SU-DHL-6 (cell line): ENCODE measurements at regions not wholly inside any gene's neighbourhood (a gene's known extent, or its start where the extent isn't known, plus 50 kb on each side); places are given as distances from the start of the nearest gene placed in this dataset.

Experiments
- EZH2phosphoT487 ChIP-seq: fragments of 200-600 bp; sonication (generic), shearing (Covaris generic); conservative IDR thresholded peaks from 2 replicates; pipeline ENCODE4 v1.6.1; 2018; ENCODE audit warnings: mild to moderate bottlenecking, antibody characterized with exemption, low read length, moderate library complexity, mixed read lengths
- TF ChIP-seq, protein P1 (sequence below): fragments of 200-600 bp; sonication (generic); IDR thresholded peaks from one replicate; pipeline ENCODE4 v1.5.1; 2017; ENCODE audit warnings: antibody characterized with exemption, mild to moderate bottlenecking, low read length, moderate library complexity; ENCODE audit not compliant: insufficient read depth, poor library complexity, severe bottlenecking

- TF ChIP-seq, protein P1, sequence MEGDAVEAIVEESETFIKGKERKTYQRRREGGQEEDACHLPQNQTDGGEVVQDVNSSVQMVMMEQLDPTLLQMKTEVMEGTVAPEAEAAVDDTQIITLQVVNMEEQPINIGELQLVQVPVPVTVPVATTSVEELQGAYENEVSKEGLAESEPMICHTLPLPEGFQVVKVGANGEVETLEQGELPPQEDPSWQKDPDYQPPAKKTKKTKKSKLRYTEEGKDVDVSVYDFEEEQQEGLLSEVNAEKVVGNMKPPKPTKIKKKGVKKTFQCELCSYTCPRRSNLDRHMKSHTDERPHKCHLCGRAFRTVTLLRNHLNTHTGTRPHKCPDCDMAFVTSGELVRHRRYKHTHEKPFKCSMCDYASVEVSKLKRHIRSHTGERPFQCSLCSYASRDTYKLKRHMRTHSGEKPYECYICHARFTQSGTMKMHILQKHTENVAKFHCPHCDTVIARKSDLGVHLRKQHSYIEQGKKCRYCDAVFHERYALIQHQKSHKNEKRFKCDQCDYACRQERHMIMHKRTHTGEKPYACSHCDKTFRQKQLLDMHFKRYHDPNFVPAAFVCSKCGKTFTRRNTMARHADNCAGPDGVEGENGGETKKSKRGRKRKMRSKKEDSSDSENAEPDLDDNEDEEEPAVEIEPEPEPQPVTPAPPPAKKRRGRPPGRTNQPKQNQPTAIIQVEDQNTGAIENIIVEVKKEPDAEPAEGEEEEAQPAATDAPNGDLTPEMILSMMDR: peak; percentile 43
- TF ChIP-seq EZH2phosphoT487: no peak
Measured at GRCh38 chr13:44243198-44243857, 130.3 kb upstream of the SERP2 start.
